Endothelial cell of umbilical vein (primary cell): ENCODE measurements at regions not wholly inside any gene's neighbourhood (a gene's known extent, or its start where the extent isn't known, plus 50 kb on each side); places are given as distances from the start of the nearest gene placed in this dataset.

Source experiments
- BruUV-seq: library from RNA; stranded (reverse); fragments of 400-500 nt; replicated peaks from 2 replicates; lab custom pipeline; 2021; lab: Mats Ljungman, UMichigan
- CTCF ChIA-PET: fragments of 300-600, 350-600 bp; sonication (Branson Sonifier 250); formaldehyde crosslinking; loops from one replicate; lab custom pipeline; 2021; ENCODE audit warnings: antibody characterized with exemption, inconsistent platforms; lab: Charles Lee
- POLR2A ChIA-PET: fragments of 300-600, 350-600 bp; sonication (Branson Sonifier 250); formaldehyde crosslinking; loops from one replicate; lab custom pipeline; 2021; ENCODE audit warnings: antibody characterized with exemption, inconsistent platforms; lab: Charles Lee
- DNase-seq: peaks from one replicate; pipeline ENCODE4 v3.0.0-alpha.2; 2011; ENCODE audit warnings: low read depth, low spot score
- FAIRE-seq: peaks from 2 replicates; lab custom pipeline; 2011; peaks lifted over from hg19 to GRCh38; lab: Jason Lieb, UNC
- H2AFZ ChIP-seq: 2 replicates; pipeline ENCODE4 v1.6.0; 2012; ENCODE audit warnings: low read depth, low read length, control low read depth, inconsistent platforms
- H3K27ac ChIP-seq: 2 replicates; pipeline ENCODE4 v1.5.1; 2011; ENCODE audit warnings: low read depth, mild to moderate bottlenecking, control low read depth, low read length, moderate library complexity; ENCODE audit not compliant: insufficient read depth
- H3K27me3 ChIP-seq, 2 experiments: 2 replicates each; pipeline versions ENCODE4 v1.6.0 to v1.6.1; 2011; ENCODE audit warnings: low read length in 2 of 2, mixed read lengths in 1 of 2; ENCODE audit not compliant: control insufficient read depth in 2 of 2, insufficient read depth in 2 of 2
- H3K36me3 ChIP-seq, 2 experiments: 2 replicates in 1 of 2; 3 replicates in 1 of 2; pipeline ENCODE4 v1.5.1; 2011; ENCODE audit warnings: low read length in 2 of 2, mild to moderate bottlenecking in 1 of 2, moderate library complexity in 1 of 2; ENCODE audit not compliant: control insufficient read depth in 2 of 2, insufficient read depth in 2 of 2; ENCODE audit errors: extremely low read depth in 1 of 2
- H3K4me1 ChIP-seq: 3 replicates; pipeline ENCODE4 v1.5.1; 2011; ENCODE audit warnings: mild to moderate bottlenecking, low read length; ENCODE audit not compliant: control insufficient read depth, insufficient read depth; ENCODE audit errors: extremely low read depth
- H3K4me2 ChIP-seq: 2 replicates; pipeline ENCODE4 v1.6.1; 2011; ENCODE audit warnings: low read length, control low read depth, mixed read lengths; ENCODE audit not compliant: insufficient read depth
- H3K4me3 ChIP-seq, 3 experiments: fragments of 200-600 bp in 1 of 3; sonication (generic), shearing (Covaris generic) in 1 of 3; replicated peaks in 1 of 3; 2 replicates each; pipeline ENCODE4 v1.5.1; 2011 to 2016; ENCODE audit warnings: control low read depth in 3 of 3, low read length in 3 of 3, mild to moderate bottlenecking in 2 of 3, inconsistent platforms in 1 of 3, low read depth in 1 of 3, moderate library complexity in 1 of 3; ENCODE audit not compliant: insufficient read depth in 1 of 3
- H3K79me2 ChIP-seq: 2 replicates; pipeline ENCODE4 v1.6.0; 2012; ENCODE audit warnings: low read length, inconsistent platforms; ENCODE audit not compliant: control insufficient read depth, insufficient read depth
- H3K9ac ChIP-seq: replicated peaks from 2 replicates; pipeline ENCODE3; 2011; ENCODE audit warnings: low read length, control low read depth; ENCODE audit not compliant: insufficient read depth; ENCODE audit errors: extremely low read depth
- H3K9me1 ChIP-seq: replicated peaks from 3 replicates; pipeline ENCODE4 v1.6.0; 2011; ENCODE audit warnings: mild to moderate bottlenecking, low read length; ENCODE audit not compliant: control insufficient read depth, insufficient read depth; ENCODE audit errors: extremely low read depth
- H3K9me3 ChIP-seq: replicated peaks from 2 replicates; pipeline ENCODE4 v1.5.1; 2012; ENCODE audit warnings: low read length, inconsistent platforms; ENCODE audit not compliant: control insufficient read depth, insufficient read depth
- H4K20me1 ChIP-seq: replicated peaks from 2 replicates; pipeline ENCODE3; 2011; ENCODE audit warnings: mild to moderate bottlenecking, low read length; ENCODE audit not compliant: control insufficient read depth, insufficient read depth; ENCODE audit errors: extremely low read depth
- CTCF ChIP-seq, 2 donors: IDR thresholded peaks; 1 replicate in 1 of 2; 2 replicates in 1 of 2; pipeline ENCODE4 v1.5.1; 2011; ENCODE audit warnings: low read length in 2 of 2, mild to moderate bottlenecking in 2 of 2, moderate library complexity in 2 of 2, control low read depth in 1 of 2, inconsistent platforms in 1 of 2, low read depth in 1 of 2; ENCODE audit not compliant: insufficient read depth in 1 of 2; ENCODE audit errors: extremely low read depth in 1 of 2
- EZH2 ChIP-seq: IDR thresholded peaks from 2 replicates; pipeline ENCODE4 v1.6.1; 2012; ENCODE audit warnings: borderline replicate concordance, low read depth, mild to moderate bottlenecking, moderate library complexity, low read length, inconsistent platforms; ENCODE audit not compliant: severe bottlenecking
- FOS ChIP-seq: IDR thresholded peaks from 2 replicates; pipeline ENCODE4 v1.6.1; 2011; ENCODE audit warnings: mild to moderate bottlenecking, low read length, moderate library complexity, borderline replicate concordance; ENCODE audit not compliant: insufficient read depth
- JUN ChIP-seq: IDR thresholded peaks from 2 replicates; pipeline ENCODE4 v1.6.1; 2011; ENCODE audit warnings: borderline replicate concordance, low read depth; ENCODE audit not compliant: insufficient read length, insufficient read depth
- MAX ChIP-seq: IDR thresholded peaks from 2 replicates; pipeline ENCODE4 v1.6.1; 2011; ENCODE audit not compliant: insufficient read depth, insufficient read length
- MYC ChIP-seq: IDR thresholded peaks from one replicate; pipeline ENCODE4 v1.6.1; 2011; ENCODE audit warnings: mild to moderate bottlenecking, low read depth, low read length
- POLR2A ChIP-seq: IDR thresholded peaks from 2 replicates; pipeline ENCODE4 v1.6.1; 2012; ENCODE audit warnings: low read depth, mild to moderate bottlenecking, control low read depth, low read length
- POLR2AphosphoS5 ChIP-seq: IDR thresholded peaks from 2 replicates; pipeline ENCODE4 v1.6.1; 2012; ENCODE audit warnings: low read depth, mild to moderate bottlenecking, control low read depth, low read length, moderate library complexity; ENCODE audit not compliant: insufficient read depth
- dilution Hi-C: fragments of 300-500 bp; cut with MboI; formaldehyde crosslinking; loops from one replicate; pipeline ENCODE4 v1.15.0; 2019; ENCODE audit warnings: low sequenced_read_pairs; ENCODE audit not compliant: extremely low pct_ligation_motif_present
- intact Hi-C: fragments of 100-400 bp; cut with micrococcal nuclease; formaldehyde crosslinking; loops from one replicate; pipeline ENCODE4 v1.10.0; 2022

- Histone ChIP-seq H3K4me3 (no peak overlapping the region), H4K20me1 (no peaks in the 10 kb centered on the region), H2AFZ (no peak overlapping the region), H3K27me3 (peaks cover 8 to 11% of the 10 kb centered on the region in 2 experiments), H3K27ac (no peak overlapping the region), H3K4me1 (no peaks in the 10 kb centered on the region), H3K9ac (no peak overlapping the region), H3K9me1 (no peaks in the 10 kb centered on the region), H3K79me2 (no peaks in the 10 kb centered on the region), H3K36me3 (no peaks in the 10 kb centered on the region), H3K4me2 (no peak overlapping the region), H3K9me3 (no peaks in the 10 kb centered on the region)
- dilution Hi-C loops, result no loop called here
- ChIA-PET POLR2A (no interaction called here), CTCF (no interaction called here)
- DNase-seq (no peak), FAIRE-seq (no peak)
- no TSS peak for BruUV-seq
- TF ChIP-seq JUN (no peak), CTCF (IDR thresholded peaks at IDR 0.05; ENCODE audit: extremely low read depth in 1 of 2, insufficient read depth in 1 of 2, low read depth in 1 of 2, low read length in 2 of 2) (no peak), MYC (no peak), POLR2AphosphoS5 (no peak), EZH2 (no peak), MAX (no peak), FOS (no peak), POLR2A (no peak)
- intact Hi-C loops, result no loop called here
Measured at GRCh38 chr20:48260129-48260756, 475.0 kb upstream of the SULF2 start.
